IMR-90 (cell line): ENCODE measurements at regions not wholly inside any gene's neighbourhood (a gene's known extent, or its start where the extent isn't known, plus 50 kb on each side); places are given as distances from the start of the nearest gene placed in this dataset.

ENCODE experiments used
- CEBPB ChIP-seq: IDR thresholded peaks from 2 replicates; pipeline ENCODE4 v1.6.1; 2012; ENCODE audit warnings: low read depth, low read length, improper control_type of control experiment
- CHD1 ChIP-seq: IDR thresholded peaks from 2 replicates; pipeline ENCODE4 v1.6.1; 2012; ENCODE audit warnings: low read depth, low read length, improper control_type of control experiment
- ELK1 ChIP-seq: fragments of 150-350 bp; IDR thresholded peaks from 2 replicates; pipeline ENCODE4 v1.6.1; 2016; ENCODE audit warnings: low read depth, mild to moderate bottlenecking, low read length, moderate library complexity, borderline replicate concordance
- MAZ ChIP-seq: IDR thresholded peaks from 2 replicates; pipeline ENCODE4 v1.6.1; 2012; ENCODE audit warnings: low read depth, mild to moderate bottlenecking, low read length, improper control_type of control experiment, moderate library complexity, borderline replicate concordance
- MXI1 ChIP-seq: IDR thresholded peaks from 2 replicates; pipeline ENCODE4 v1.6.1; 2012; ENCODE audit warnings: low read depth, mild to moderate bottlenecking, low read length, moderate library complexity, borderline replicate concordance
- NFE2L2 ChIP-seq: fragments of 150-350 bp; IDR thresholded peaks from 2 replicates; pipeline ENCODE4 v1.6.1; 2016; ENCODE audit warnings: low read depth, mild to moderate bottlenecking, low read length
- POLR2A ChIP-seq: IDR thresholded peaks from 2 replicates; pipeline ENCODE4 v1.6.1; 2012; ENCODE audit warnings: mild to moderate bottlenecking, low read depth, low read length
- RAD21 ChIP-seq: IDR thresholded peaks from 2 replicates; pipeline ENCODE4 v1.6.1; 2012; ENCODE audit warnings: low read length, improper control_type of control experiment
- RCOR1 ChIP-seq: IDR thresholded peaks from 2 replicates; pipeline ENCODE4 v1.6.1; 2012; ENCODE audit warnings: mild to moderate bottlenecking, low read length, improper control_type of control experiment; ENCODE audit not compliant: insufficient replicate concordance
- RFX5 ChIP-seq: IDR thresholded peaks from 2 replicates; pipeline ENCODE4 v1.8.0; 2012; ENCODE audit warnings: low read depth, mild to moderate bottlenecking, low read length, moderate library complexity
- SMC3 ChIP-seq: fragments of 150-350 bp; IDR thresholded peaks from 2 replicates; pipeline ENCODE4 v1.6.1; 2016; ENCODE audit warnings: low read depth, mild to moderate bottlenecking, antibody characterized with exemption, low read length, moderate library complexity
- TF ChIP-seq, protein P1 (sequence below): conservative IDR thresholded peaks from 2 replicates; pipeline ENCODE4 v1.5.1; 2012; ENCODE audit warnings: mild to moderate bottlenecking, low read depth, low read length, improper control_type of control experiment
- TF ChIP-seq, protein P2 (sequence below): fragments of 150-350 bp; IDR thresholded peaks from 2 replicates; pipeline ENCODE4 v1.6.1; 2017; ENCODE audit warnings: mild to moderate bottlenecking, antibody characterized with exemption, low read length, low read depth

GRCh38 chrX:122439831-122440230 is 744.2 kb upstream of the GRIA3 start:
- TF ChIP-seq, protein P1, sequence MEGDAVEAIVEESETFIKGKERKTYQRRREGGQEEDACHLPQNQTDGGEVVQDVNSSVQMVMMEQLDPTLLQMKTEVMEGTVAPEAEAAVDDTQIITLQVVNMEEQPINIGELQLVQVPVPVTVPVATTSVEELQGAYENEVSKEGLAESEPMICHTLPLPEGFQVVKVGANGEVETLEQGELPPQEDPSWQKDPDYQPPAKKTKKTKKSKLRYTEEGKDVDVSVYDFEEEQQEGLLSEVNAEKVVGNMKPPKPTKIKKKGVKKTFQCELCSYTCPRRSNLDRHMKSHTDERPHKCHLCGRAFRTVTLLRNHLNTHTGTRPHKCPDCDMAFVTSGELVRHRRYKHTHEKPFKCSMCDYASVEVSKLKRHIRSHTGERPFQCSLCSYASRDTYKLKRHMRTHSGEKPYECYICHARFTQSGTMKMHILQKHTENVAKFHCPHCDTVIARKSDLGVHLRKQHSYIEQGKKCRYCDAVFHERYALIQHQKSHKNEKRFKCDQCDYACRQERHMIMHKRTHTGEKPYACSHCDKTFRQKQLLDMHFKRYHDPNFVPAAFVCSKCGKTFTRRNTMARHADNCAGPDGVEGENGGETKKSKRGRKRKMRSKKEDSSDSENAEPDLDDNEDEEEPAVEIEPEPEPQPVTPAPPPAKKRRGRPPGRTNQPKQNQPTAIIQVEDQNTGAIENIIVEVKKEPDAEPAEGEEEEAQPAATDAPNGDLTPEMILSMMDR: no peak
- TF ChIP-seq ELK1: no peak
- no peak for TF ChIP-seq RFX5
- TF ChIP-seq RAD21: no peak
- TF ChIP-seq CEBPB: no peak
- no peak for TF ChIP-seq POLR2A
- TF ChIP-seq MAZ: no peak
- TF ChIP-seq SMC3: no peak
- no peak for TF ChIP-seq RCOR1
- no peak for TF ChIP-seq NFE2L2
- TF ChIP-seq CHD1: no peak
- TF ChIP-seq MXI1: no peak
- TF ChIP-seq, protein P2, sequence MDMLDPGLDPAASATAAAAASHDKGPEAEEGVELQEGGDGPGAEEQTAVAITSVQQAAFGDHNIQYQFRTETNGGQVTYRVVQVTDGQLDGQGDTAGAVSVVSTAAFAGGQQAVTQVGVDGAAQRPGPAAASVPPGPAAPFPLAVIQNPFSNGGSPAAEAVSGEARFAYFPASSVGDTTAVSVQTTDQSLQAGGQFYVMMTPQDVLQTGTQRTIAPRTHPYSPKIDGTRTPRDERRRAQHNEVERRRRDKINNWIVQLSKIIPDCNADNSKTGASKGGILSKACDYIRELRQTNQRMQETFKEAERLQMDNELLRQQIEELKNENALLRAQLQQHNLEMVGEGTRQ: no peak
